ENCODE measurements at regions not wholly inside any gene's neighbourhood (a gene's known extent, or its start where the extent isn't known, plus 50 kb on each side); places are given as distances from the start of the nearest gene placed in this dataset.

GRCh38 chr9:29129763-29130162 lies 1556.5 kb upstream of the C9orf72 start:
- TF ChIP-seq SIN3A (IDR thresholded peaks at IDR 0.05; ENCODE audit: borderline replicate concordance, insufficient read depth, low read depth, low read length) (no peak), CTCF (IDR thresholded peaks at IDR 0.05) (no peak)
